ENCODE measurements at regions not wholly inside any gene's neighbourhood (a gene's known extent, or its start where the extent isn't known, plus 50 kb on each side); places are given as distances from the start of the nearest gene placed in this dataset.

DNA sequence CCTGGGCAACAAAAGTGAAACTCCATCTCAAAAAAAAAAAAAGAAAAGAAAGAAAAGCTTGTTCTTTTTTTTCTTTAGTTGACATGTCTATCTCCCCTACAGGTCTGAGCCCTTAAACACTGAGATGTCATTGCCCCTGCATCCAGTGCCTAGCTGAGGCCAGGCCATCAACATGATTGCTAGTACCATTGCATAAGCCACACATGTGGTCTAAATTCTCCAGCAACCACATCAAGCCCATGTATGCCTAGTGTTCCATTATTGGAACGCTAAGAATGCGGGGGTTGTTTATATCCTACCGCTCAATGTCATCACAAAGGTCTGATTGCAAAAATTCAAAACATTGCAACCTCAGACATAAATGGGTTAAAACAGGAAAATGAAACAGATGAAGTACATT lies 62.7 kb downstream of the NPTX2 start:
- DNase-seq (no peak), ATAC-seq (no peak)
- Mint-ChIP-seq H3K36me3 (ENCODE audit: low read depth) (no peaks in the 10 kb centered on the region), H3K4me3 (no peak overlapping the region), H3K4me1 (no peaks in the 10 kb centered on the region), H3K27ac (no peak overlapping the region), H3K27me3 (peaks cover 11% of the 10 kb centered on the region), H3K9me3 (peaks cover 3% of the 10 kb centered on the region)

DNA sequence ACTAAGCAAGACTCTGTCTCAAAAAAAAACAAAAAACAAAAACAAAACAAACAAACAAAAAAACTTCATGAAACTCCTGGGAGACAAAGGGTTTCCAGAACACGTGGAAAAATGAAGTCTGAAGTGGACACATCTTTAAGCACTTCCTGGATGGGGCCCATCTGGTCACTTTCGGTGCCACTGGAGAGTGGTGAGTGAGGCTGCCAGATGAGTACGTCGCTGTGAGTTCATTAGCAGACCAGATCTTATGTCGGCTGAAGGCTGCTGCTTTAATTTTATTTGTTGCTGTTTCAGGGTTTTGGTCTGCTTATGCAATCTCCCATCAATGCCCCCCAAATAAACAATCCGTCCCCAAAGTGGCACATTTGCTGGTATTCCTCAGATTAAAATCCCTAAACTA lies 64.4 kb downstream of the NPTX2 start:
- ATAC-seq: no peak
- DNase-seq: no peak
- Mint-ChIP-seq H3K36me3 (ENCODE audit: low read depth) (peaks cover 2% of the 10 kb centered on the region), H3K27me3 (peaks cover 11% of the 10 kb centered on the region), H3K27ac (no peak overlapping the region), H3K4me1 (no peaks in the 10 kb centered on the region), H3K9me3 (peaks cover 8% of the 10 kb centered on the region), H3K4me3 (no peak overlapping the region)

DNA sequence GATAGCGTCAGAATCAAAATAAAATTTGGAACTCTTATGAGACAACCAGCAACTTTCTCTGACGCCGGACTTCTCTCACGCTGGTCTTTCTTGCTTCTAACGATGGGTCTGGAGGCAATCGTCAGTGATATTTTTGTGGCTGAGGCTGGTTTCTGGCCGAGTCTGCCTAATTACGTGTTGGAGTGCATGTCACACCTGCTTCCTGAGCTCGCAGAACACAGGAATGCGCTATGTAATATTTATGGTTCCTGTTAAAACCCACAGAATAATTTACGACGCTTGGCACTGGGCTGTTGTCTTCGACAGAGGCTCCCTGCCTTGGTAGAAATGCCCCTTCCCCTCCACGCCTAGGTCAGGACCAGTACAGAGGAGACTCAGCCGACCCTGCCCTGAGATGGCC lies 64.9 kb downstream of the NPTX2 start:
- ATAC-seq: no peak
- no peak overlapping the region for H3K27ac Mint-ChIP-seq
- no peaks in the 10 kb centered on the region for H3K4me1 Mint-ChIP-seq
- H3K4me3 Mint-ChIP-seq: no peak overlapping the region
- DNase-seq: no peak
- peaks cover 11% of the 10 kb centered on the region for H3K9me3 Mint-ChIP-seq
- peaks cover 2% of the 10 kb centered on the region for H3K36me3 Mint-ChIP-seq (ENCODE audit: low read depth)
- H3K27me3 Mint-ChIP-seq: peaks cover 11% of the 10 kb centered on the region

DNA sequence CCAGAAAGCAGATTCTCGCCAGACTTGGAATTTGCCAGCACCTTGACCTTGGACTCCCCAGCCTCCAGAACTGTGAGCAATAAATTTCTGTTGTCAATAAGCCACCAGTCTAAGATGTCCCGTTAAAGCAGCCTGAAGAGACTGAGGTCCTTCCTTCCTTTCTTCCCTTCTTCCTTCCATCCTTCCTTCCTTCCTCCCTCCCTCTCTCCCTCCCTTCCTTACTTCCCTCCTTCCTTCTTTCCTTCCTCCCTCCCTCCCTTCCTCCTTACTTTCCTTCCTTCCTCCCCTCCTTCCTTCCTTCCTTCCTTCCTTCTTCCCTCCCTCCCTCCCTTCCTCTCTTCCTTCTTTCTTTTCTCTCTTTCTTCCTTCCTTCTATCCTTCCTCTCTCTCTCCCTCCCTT lies 66.4 kb downstream of the NPTX2 start:
- Mint-ChIP-seq H3K4me3 (no peak overlapping the region), H3K4me1 (no peaks in the 10 kb centered on the region), H3K36me3 (ENCODE audit: low read depth) (peaks cover 2% of the 10 kb centered on the region), H3K27ac (no peak overlapping the region), H3K9me3 (peaks cover 16% of the 10 kb centered on the region), H3K27me3 (peaks cover 13% of the 10 kb centered on the region)
- DNase-seq: no peak
- ATAC-seq: no peak

DNA sequence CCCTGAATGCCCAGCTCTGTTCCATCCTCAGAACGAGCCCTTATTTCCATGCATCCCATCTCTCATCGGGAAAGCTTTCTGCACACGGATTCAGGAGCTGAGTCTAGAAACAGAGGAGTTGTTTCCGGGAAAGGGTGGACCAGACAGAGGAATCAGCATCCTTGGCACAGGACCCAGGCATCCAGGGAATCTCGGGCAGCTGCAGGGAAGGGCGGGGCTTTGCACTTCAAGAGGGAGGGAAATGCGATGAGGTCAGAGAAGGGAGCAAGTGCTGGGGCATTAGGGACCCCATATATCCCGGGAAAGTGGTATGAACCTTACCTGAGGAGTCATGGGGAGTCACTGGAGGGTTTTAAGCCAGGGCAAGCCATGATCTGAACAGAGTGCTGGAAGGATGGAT lies 68.5 kb downstream of the NPTX2 start:
- peaks cover 13% of the 10 kb centered on the region for H3K27me3 Mint-ChIP-seq
- no peak for DNase-seq
- peaks cover 21% of the 10 kb centered on the region for H3K9me3 Mint-ChIP-seq
- ATAC-seq: no peak
- H3K36me3 Mint-ChIP-seq (ENCODE audit: low read depth): peaks cover 2% of the 10 kb centered on the region
- no peak overlapping the region for H3K4me3 Mint-ChIP-seq
- H3K27ac Mint-ChIP-seq: no peak overlapping the region
- no peaks in the 10 kb centered on the region for H3K4me1 Mint-ChIP-seq

- DNase-seq (no peak), ATAC-seq (no peak)
- peaks cover 2% of the 10 kb centered on the region for H3K36me3 Mint-ChIP-seq (ENCODE audit: low read depth)
- no peak overlapping the region for H3K4me3 Mint-ChIP-seq
- H3K27ac Mint-ChIP-seq: no peak overlapping the region
- no peaks in the 10 kb centered on the region for H3K4me1 Mint-ChIP-seq
- H3K9me3 Mint-ChIP-seq: peaks cover 21% of the 10 kb centered on the region
- H3K27me3 Mint-ChIP-seq: peaks cover 9% of the 10 kb centered on the region
Observed at GRCh38 chr7:98686466-98687080, 69.5 kb downstream of the NPTX2 start.

GRCh38 chr7:98687111-98687751 lies 70.1 kb downstream of the NPTX2 start:
- Mint-ChIP-seq H3K36me3 (ENCODE audit: low read depth) (peaks cover 2% of the 10 kb centered on the region), H3K4me1 (no peaks in the 10 kb centered on the region), H3K27me3 (peaks cover 3% of the 10 kb centered on the region), H3K4me3 (no peak overlapping the region), H3K27ac (no peak overlapping the region), H3K9me3 (peaks cover 25% of the 10 kb centered on the region)
- DNase-seq: no peak
- no peak for ATAC-seq

GRCh38 chr7:98691619-98692018 lies 74.5 kb downstream of the NPTX2 start:
- no peak overlapping the region for H3K27ac Mint-ChIP-seq

DNA sequence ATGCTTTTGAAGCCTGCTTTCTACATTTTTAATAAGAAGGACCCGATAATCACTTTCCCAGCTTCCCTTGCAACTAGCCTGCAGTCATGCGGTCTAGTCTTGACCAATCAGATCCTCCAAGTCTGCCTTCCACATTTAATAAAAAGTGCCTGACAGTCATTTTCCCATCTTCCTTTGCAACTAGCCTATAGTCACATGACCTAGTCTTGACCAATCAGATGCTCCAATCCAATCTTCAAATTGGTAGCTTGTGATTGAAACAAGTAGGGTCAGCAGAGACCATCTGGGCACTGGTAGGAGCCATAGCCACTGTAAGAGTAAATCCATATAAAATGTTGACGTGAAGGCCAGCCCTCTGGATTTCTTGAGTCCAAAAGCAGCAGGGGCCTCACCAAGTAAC lies 80.0 kb downstream of the NPTX2 start:
- no peak for ATAC-seq
- Mint-ChIP-seq H3K9me3 (peaks cover 16% of the 10 kb centered on the region), H3K4me1 (no peaks in the 10 kb centered on the region), H3K27me3 (peaks cover 4% of the 10 kb centered on the region), H3K36me3 (ENCODE audit: low read depth) (no peaks in the 10 kb centered on the region), H3K27ac (no peak overlapping the region), H3K4me3 (no peak overlapping the region)
- DNase-seq: no peak

More at GRCh38 chr7:98691619-98692018, 74.5 kb downstream of the NPTX2 start:
- Mint-ChIP-seq H3K4me3 (no peak overlapping the region), H3K4me1 (no peaks in the 10 kb centered on the region), H3K27me3 (peaks cover 4% of the 10 kb centered on the region), H3K36me3 (ENCODE audit: low read depth) (no peaks in the 10 kb centered on the region), H3K9me3 (peaks cover 30% of the 10 kb centered on the region)
- DNase-seq (no peak), ATAC-seq (no peak)

GRCh38 chr7:98697485-98698240 lies 80.6 kb downstream of the NPTX2 start:
- ATAC-seq (no peak), DNase-seq (no peak)
- peaks cover 4% of the 10 kb centered on the region for H3K27me3 Mint-ChIP-seq
- H3K9me3 Mint-ChIP-seq: peaks cover 16% of the 10 kb centered on the region
- H3K4me3 Mint-ChIP-seq: no peak overlapping the region
- no peaks in the 10 kb centered on the region for H3K36me3 Mint-ChIP-seq (ENCODE audit: low read depth)
- no peaks in the 10 kb centered on the region for H3K4me1 Mint-ChIP-seq
- no peak overlapping the region for H3K27ac Mint-ChIP-seq

DNA sequence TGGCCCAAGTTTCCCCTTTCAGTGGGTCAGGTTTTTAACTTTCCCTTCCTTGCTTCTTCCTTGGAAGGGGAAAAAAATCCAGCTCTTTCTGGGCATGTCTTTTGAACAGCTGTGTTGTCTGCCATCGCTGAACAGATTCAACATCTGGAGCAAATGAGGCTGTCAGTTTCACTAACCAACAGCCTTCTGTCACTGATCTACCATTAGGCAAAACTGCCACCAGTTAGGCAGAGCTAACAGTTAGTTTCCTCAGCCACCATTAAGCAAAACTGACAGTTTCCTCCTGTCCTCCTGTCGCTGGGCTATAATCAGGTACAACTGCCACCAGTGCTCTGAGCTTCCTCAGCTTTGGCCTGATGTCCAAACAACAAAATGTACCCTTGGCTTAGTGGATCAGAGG lies 81.9 kb downstream of the NPTX2 start:
- H3K36me3 Mint-ChIP-seq (ENCODE audit: low read depth): no peaks in the 10 kb centered on the region
- H3K27me3 Mint-ChIP-seq: peaks cover 4% of the 10 kb centered on the region
- H3K9me3 Mint-ChIP-seq: peaks cover 16% of the 10 kb centered on the region
- H3K4me3 Mint-ChIP-seq: no peak overlapping the region
- H3K4me1 Mint-ChIP-seq: no peaks in the 10 kb centered on the region
- DNase-seq (no peak), ATAC-seq (no peak)
- H3K27ac Mint-ChIP-seq: no peak overlapping the region

- Mint-ChIP-seq H3K27ac (no peak overlapping the region), H3K27me3 (peaks cover 2% of the 10 kb centered on the region), H3K36me3 (ENCODE audit: low read depth) (no peaks in the 10 kb centered on the region), H3K4me1 (no peaks in the 10 kb centered on the region), H3K9me3 (peaks cover 12% of the 10 kb centered on the region), H3K4me3 (no peak overlapping the region)
- DNase-seq (no peak), ATAC-seq (no peak)
Observed at GRCh38 chr7:98700533-98700932, 83.4 kb downstream of the NPTX2 start.

DNA sequence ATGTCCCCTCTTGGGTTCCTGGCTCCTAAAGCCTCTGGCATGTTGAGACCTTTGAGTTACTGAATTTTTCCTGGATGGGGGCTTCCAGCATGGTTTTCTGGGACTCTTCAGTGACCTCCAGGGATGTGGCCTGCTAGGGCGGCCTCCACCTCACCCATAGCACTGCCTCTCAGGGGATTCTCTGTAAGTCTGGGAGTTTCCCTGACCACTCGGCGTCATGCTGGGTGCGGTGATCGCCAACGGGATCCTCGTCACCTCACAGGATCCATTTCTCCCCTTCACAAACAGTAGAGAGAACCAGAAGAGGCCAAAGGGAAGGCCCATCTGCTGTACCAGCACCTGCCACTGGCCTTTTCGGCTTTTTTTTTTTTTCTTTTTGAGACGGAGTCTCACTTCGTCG lies 84.3 kb downstream of the NPTX2 start:
- Mint-ChIP-seq H3K36me3 (ENCODE audit: low read depth) (no peaks in the 10 kb centered on the region), H3K9me3 (peaks cover 8% of the 10 kb centered on the region), H3K27me3 (peaks cover 2% of the 10 kb centered on the region), H3K27ac (no peak overlapping the region), H3K4me1 (no peaks in the 10 kb centered on the region), H3K4me3 (no peak overlapping the region)
- ATAC-seq (no peak), DNase-seq (no peak)

DNA sequence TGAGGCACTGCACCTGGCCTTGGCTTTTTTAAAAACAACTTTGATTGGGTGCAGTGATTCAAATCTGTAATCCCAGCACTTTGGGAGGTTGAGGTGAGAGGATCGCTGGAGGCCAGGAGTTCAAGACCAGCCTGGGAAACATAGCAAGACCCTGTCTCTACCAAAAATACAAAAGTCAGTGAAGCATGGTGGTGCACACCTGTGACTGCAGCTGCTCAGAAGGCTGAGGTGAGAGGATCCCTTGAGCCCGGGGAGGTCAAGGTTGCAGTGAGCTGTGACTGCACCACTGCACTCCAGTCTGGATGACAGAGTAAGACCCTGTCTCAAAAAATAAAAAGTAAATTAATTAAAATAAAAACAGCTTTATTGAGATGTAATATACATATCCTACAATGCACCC lies 84.9 kb downstream of the NPTX2 start:
- peaks cover 9% of the 10 kb centered on the region for H3K27me3 Mint-ChIP-seq
- no peaks in the 10 kb centered on the region for H3K4me1 Mint-ChIP-seq
- peaks cover 3% of the 10 kb centered on the region for H3K9me3 Mint-ChIP-seq
- DNase-seq: no peak
- H3K27ac Mint-ChIP-seq: no peak overlapping the region
- no peaks in the 10 kb centered on the region for H3K36me3 Mint-ChIP-seq (ENCODE audit: low read depth)
- no peak overlapping the region for H3K4me3 Mint-ChIP-seq
- no peak for ATAC-seq

GRCh38 chr7:98703916-98704315 lies 86.8 kb downstream of the NPTX2 start:
- no peak for DNase-seq
- ATAC-seq: no peak
- Mint-ChIP-seq H3K27me3 (peaks cover 10% of the 10 kb centered on the region), H3K4me1 (no peaks in the 10 kb centered on the region), H3K27ac (no peak overlapping the region), H3K9me3 (no peaks in the 10 kb centered on the region), H3K36me3 (ENCODE audit: low read depth) (no peaks in the 10 kb centered on the region), H3K4me3 (no peak overlapping the region)
